H1 (cell line): ENCODE measurements at regions not wholly inside any gene's neighbourhood (a gene's known extent, or its start where the extent isn't known, plus 50 kb on each side); places are given as distances from the start of the nearest gene placed in this dataset.

Source experiments
- CTCF ChIA-PET: fragments of 300-600 bp; sonication (Branson Sonifier 250); formaldehyde crosslinking; loops from one replicate; lab custom pipeline; 2021; ENCODE audit not compliant: partially characterized antibody; lab: Charles Lee
- POLR2A ChIA-PET: fragments of 300-600 bp; sonication (Branson Sonifier 250); formaldehyde crosslinking; loops from one replicate; lab custom pipeline; 2021; ENCODE audit warnings: inconsistent platforms; ENCODE audit not compliant: partially characterized antibody; lab: Charles Lee
- DNase-seq, 2 experiments: peaks; one replicate each; pipeline versions ENCODE4 v3.0.0 to v3.0.0-alpha.2; 2010 to 2022; ENCODE audit warnings: low spot score in 2 of 2, low read depth in 1 of 2, mixed read lengths in 1 of 2
- FAIRE-seq: peaks from 2 replicates; lab custom pipeline; 2011; peaks lifted over from hg19 to GRCh38; lab: Jason Lieb, UNC
- H2AFZ ChIP-seq: 2 replicates; pipeline ENCODE4 v1.8.1; 2012; ENCODE audit warnings: low read length, inconsistent platforms
- H2AK5ac ChIP-seq: 2 replicates; pipeline ENCODE4 v1.6.1; 2013; ENCODE audit warnings: low read depth, low read length
- H2BK120ac ChIP-seq: replicated peaks from 2 replicates; pipeline ENCODE3; 2013; ENCODE audit warnings: low read depth, low read length, inconsistent platforms
- H2BK12ac ChIP-seq: 2 replicates; pipeline ENCODE4 v1.6.1; 2013; ENCODE audit warnings: low read depth, low read length
- H2BK15ac ChIP-seq: 2 replicates; pipeline ENCODE4 v1.6.1; 2013; ENCODE audit warnings: low read length
- H2BK20ac ChIP-seq: 2 replicates; pipeline ENCODE4 v1.6.1; 2013; ENCODE audit warnings: low read length
- H2BK5ac ChIP-seq: 2 replicates; pipeline ENCODE4 v1.6.1; 2013; ENCODE audit warnings: low read depth, low read length
- H3K14ac ChIP-seq: 2 replicates; pipeline ENCODE4 v1.6.1; 2013; ENCODE audit warnings: inconsistent platforms; ENCODE audit not compliant: insufficient read length
- H3K18ac ChIP-seq: 2 replicates; pipeline ENCODE4 v1.6.1; 2013; ENCODE audit warnings: low read length; ENCODE audit errors: extremely low read depth
- H3K23ac ChIP-seq: 2 replicates; pipeline ENCODE4 v1.6.1; 2013; ENCODE audit warnings: inconsistent platforms; ENCODE audit not compliant: insufficient read length
- H3K23me2 ChIP-seq: 2 replicates; pipeline ENCODE4 v1.6.1; 2013; ENCODE audit warnings: low read depth, low read length
- H3K27ac ChIP-seq: 2 replicates; pipeline ENCODE4 v1.6.1; 2011; ENCODE audit warnings: low read depth, low read length, inconsistent platforms
- H3K27me3 ChIP-seq, 4 experiments: replicated peaks in 1 of 4; 1 replicate in 1 of 4; 2 replicates in 3 of 4; pipeline versions ENCODE4 v1.6.1 to v1.8.1; 2011 to 2013; ENCODE audit warnings: low read length in 3 of 4, mild to moderate bottlenecking in 3 of 4, inconsistent platforms in 2 of 4, mixed read lengths in 2 of 4, moderate library complexity in 1 of 4; ENCODE audit not compliant: control insufficient read depth in 3 of 4, insufficient read depth in 3 of 4; ENCODE audit errors: extremely low read depth in 1 of 4
- H3K36me3 ChIP-seq, 4 experiments: 2 replicates each; pipeline versions ENCODE4 v1.6.1 to v1.8.1; 2011 to 2013; ENCODE audit warnings: mild to moderate bottlenecking in 4 of 4, low read length in 3 of 4, moderate library complexity in 2 of 4, control low read depth in 1 of 4, inconsistent platforms in 1 of 4; ENCODE audit not compliant: insufficient read depth in 4 of 4, control insufficient read depth in 2 of 4
- H3K4ac ChIP-seq: replicated peaks from 2 replicates; pipeline ENCODE3; 2013; ENCODE audit warnings: low read length, low read depth, mixed read lengths, inconsistent platforms; ENCODE audit not compliant: insufficient read length
- H3K4me1 ChIP-seq, 4 experiments: replicated peaks in 1 of 4; 1 replicate in 1 of 4; 2 replicates in 3 of 4; pipeline versions ENCODE4 v1.6.1 to v1.8.1; 2011 to 2013; ENCODE audit warnings: low read length in 3 of 4, inconsistent platforms in 2 of 4, mixed read lengths in 1 of 4; ENCODE audit not compliant: insufficient read depth in 4 of 4, control insufficient read depth in 3 of 4
- H3K4me2 ChIP-seq, 2 experiments: 2 replicates each; pipeline versions ENCODE4 v1.6.1 to v1.8.1; 2011 to 2013; ENCODE audit warnings: low read depth in 2 of 2, low read length in 2 of 2, control low read depth in 1 of 2, inconsistent platforms in 1 of 2, mild to moderate bottlenecking in 1 of 2; ENCODE audit not compliant: insufficient read depth in 1 of 2
- H3K4me3 ChIP-seq, 4 experiments: fragments of 200-600, 300-600 bp in 1 of 4; sonication (generic), shearing (Covaris generic), sonication (Bioruptor Twin) in 1 of 4; 2 replicates each; pipeline versions ENCODE4 v1.5.1 to v1.8.1; 2011 to 2016; ENCODE audit warnings: low read length in 4 of 4, low read depth in 3 of 4, control low read depth in 2 of 4, inconsistent platforms in 2 of 4, mild to moderate bottlenecking in 2 of 4, mixed read lengths in 1 of 4, moderate library complexity in 1 of 4; ENCODE audit not compliant: insufficient read depth in 2 of 4; ENCODE audit errors: extremely low read depth in 1 of 4
- H3K56ac ChIP-seq: replicated peaks from 2 replicates; pipeline ENCODE3; 2013; ENCODE audit warnings: low read depth, mild to moderate bottlenecking, mixed read lengths, low read length, inconsistent platforms; ENCODE audit not compliant: insufficient read length
- H3K79me1 ChIP-seq: 2 replicates; pipeline ENCODE4 v1.6.1; 2013; ENCODE audit warnings: low read depth, low read length, control low read depth
- H3K79me2 ChIP-seq, 2 experiments: 2 replicates each; pipeline versions ENCODE4 v1.6.1 to v1.8.1; 2012 to 2013; ENCODE audit warnings: low read length in 2 of 2, mild to moderate bottlenecking in 2 of 2, inconsistent platforms in 1 of 2; ENCODE audit not compliant: insufficient read depth in 2 of 2, control insufficient read depth in 1 of 2
- H3K9ac ChIP-seq, 4 experiments: replicated peaks in 1 of 4; 1 replicate in 1 of 4; 2 replicates in 3 of 4; pipeline versions ENCODE4 v1.6.1 to v1.8.1; 2011 to 2013; ENCODE audit warnings: low read depth in 3 of 4, low read length in 3 of 4, control low read depth in 2 of 4, mild to moderate bottlenecking in 2 of 4, moderate library complexity in 2 of 4, inconsistent platforms in 1 of 4; ENCODE audit errors: extremely low read depth in 1 of 4
- H3K9me3 ChIP-seq, 2 experiments: 2 replicates each; pipeline versions ENCODE4 v1.6.1 to v1.8.1; 2012 to 2013; ENCODE audit warnings: mild to moderate bottlenecking in 2 of 2, moderate library complexity in 2 of 2, control low read depth in 1 of 2, inconsistent platforms in 1 of 2, low read depth in 1 of 2, low read length in 1 of 2, mixed read lengths in 1 of 2; ENCODE audit not compliant: insufficient read depth in 2 of 2
- H4K20me1 ChIP-seq, 2 experiments: replicated peaks in 1 of 2; 2 replicates each; pipeline versions ENCODE3 to v1.8.1; 2011 to 2013; ENCODE audit warnings: inconsistent platforms in 2 of 2, low read length in 2 of 2, mild to moderate bottlenecking in 1 of 2; ENCODE audit not compliant: insufficient read depth in 2 of 2, control insufficient read depth in 1 of 2
- H4K5ac ChIP-seq: 2 replicates; pipeline ENCODE4 v1.6.1; 2013; ENCODE audit warnings: low read length, low read depth, mixed read lengths, inconsistent platforms; ENCODE audit not compliant: insufficient read length
- H4K8ac ChIP-seq: 2 replicates; pipeline ENCODE4 v1.8.0; 2013; ENCODE audit warnings: mild to moderate bottlenecking, moderate library complexity, low read length, inconsistent platforms; ENCODE audit not compliant: insufficient read depth; ENCODE audit errors: extremely low read depth
- H4K91ac ChIP-seq: replicated peaks from 2 replicates; pipeline ENCODE3; 2013; ENCODE audit warnings: low read length, mixed read lengths, inconsistent platforms; ENCODE audit not compliant: insufficient read length
- ASH2L ChIP-seq: fragments of 200-600, 300-600 bp; sonication (generic); IDR thresholded peaks from one replicate; pipeline ENCODE4 v1.7.1; 2017; ENCODE audit warnings: low read length
- CBX8 ChIP-seq: fragments of 300-800, 300-1000 bp; sonication (generic); IDR thresholded peaks from 2 replicates; pipeline ENCODE4 v1.7.1; 2016; ENCODE audit warnings: low read depth, low read length, borderline replicate concordance
- CHD1 ChIP-seq: IDR thresholded peaks from 2 replicates; pipeline ENCODE4 v1.6.1; 2012; ENCODE audit warnings: low read depth, low read length, improper control_type of control experiment
- CHD2 ChIP-seq: IDR thresholded peaks from 2 replicates; pipeline ENCODE4 v1.6.1; 2012; ENCODE audit warnings: low read length, improper control_type of control experiment
- EGR1 ChIP-seq: IDR thresholded peaks from 2 replicates; pipeline ENCODE4 v1.6.1; 2011; ENCODE audit warnings: low read depth, low read length, borderline replicate concordance
- HDAC2 ChIP-seq, 2 experiments: fragments of 300-600 bp in 1 of 2; sonication (generic) in 1 of 2; IDR thresholded peaks; 2 replicates each; pipeline ENCODE4 v1.6.1; 2011 to 2012; ENCODE audit warnings: low read depth in 2 of 2, low read length in 2 of 2, mild to moderate bottlenecking in 2 of 2, moderate library complexity in 2 of 2, borderline replicate concordance in 1 of 2, inconsistent platforms in 1 of 2
- JUN ChIP-seq: IDR thresholded peaks from 2 replicates; pipeline ENCODE4 v1.6.1; 2011; ENCODE audit warnings: low read depth, mild to moderate bottlenecking, improper control_type of control experiment, low read length
- KDM4A ChIP-seq: IDR thresholded peaks from one replicate; pipeline ENCODE4 v1.7.1; 2012; ENCODE audit warnings: low read depth, mild to moderate bottlenecking, moderate library complexity, low read length, inconsistent platforms; ENCODE audit not compliant: severe bottlenecking
- MAFK ChIP-seq: IDR thresholded peaks from 2 replicates; pipeline ENCODE4 v1.6.1; 2012; ENCODE audit warnings: low read depth, mild to moderate bottlenecking, improper control_type of control experiment, low read length
- NANOG ChIP-seq: IDR thresholded peaks from 2 replicates; pipeline ENCODE4 v1.6.1; 2011; ENCODE audit warnings: low read length, low read depth, mild to moderate bottlenecking, inconsistent platforms; ENCODE audit not compliant: insufficient read depth, poor library complexity, severe bottlenecking
- RAD21 ChIP-seq, 2 experiments: IDR thresholded peaks in 1 of 2; conservative IDR thresholded peaks in 1 of 2; 2 replicates each; pipeline ENCODE4 v1.6.1; 2011; ENCODE audit warnings: low read depth in 2 of 2, low read length in 2 of 2, improper control_type of control experiment in 1 of 2, inconsistent platforms in 1 of 2, mild to moderate bottlenecking in 1 of 2, moderate library complexity in 1 of 2
- RFX5 ChIP-seq: IDR thresholded peaks from 2 replicates; pipeline ENCODE4 v1.6.1; 2011; ENCODE audit warnings: low read depth, low read length, improper control_type of control experiment, borderline replicate concordance
- SAP30 ChIP-seq: fragments of 300-600 bp; sonication (generic); IDR thresholded peaks from 2 replicates; pipeline ENCODE4 v1.7.1; 2012; ENCODE audit warnings: low read length, moderate library complexity, mild to moderate bottlenecking, inconsistent platforms; ENCODE audit not compliant: insufficient read depth, insufficient replicate concordance
- SP4 ChIP-seq: IDR thresholded peaks from 2 replicates; pipeline ENCODE4 v1.6.1; 2012; ENCODE audit warnings: low read length, inconsistent platforms
- WGBS, 2 experiments: shearing (Covaris generic) in 1 of 2; methylation state at CpG; one replicate each; pipeline versions ENCODE4 v1.1.6 to v1.1.7; 2013 to 2015; ENCODE audit warnings: low lambda C conversion rate in 2 of 2, mixed read lengths in 2 of 2, inconsistent platforms in 1 of 2, low coverage in 1 of 2, missing lambda C conversion rate in 1 of 2; ENCODE audit not compliant: insufficient replicate concordance in 2 of 2, insufficient coverage in 1 of 2, insufficient read length in 1 of 2; ENCODE audit errors: extremely low coverage in 1 of 2, missing lambda C conversion rate in 1 of 2; 5-methylcytosine and 5-hydroxymethylcytosine counted together

DNA sequence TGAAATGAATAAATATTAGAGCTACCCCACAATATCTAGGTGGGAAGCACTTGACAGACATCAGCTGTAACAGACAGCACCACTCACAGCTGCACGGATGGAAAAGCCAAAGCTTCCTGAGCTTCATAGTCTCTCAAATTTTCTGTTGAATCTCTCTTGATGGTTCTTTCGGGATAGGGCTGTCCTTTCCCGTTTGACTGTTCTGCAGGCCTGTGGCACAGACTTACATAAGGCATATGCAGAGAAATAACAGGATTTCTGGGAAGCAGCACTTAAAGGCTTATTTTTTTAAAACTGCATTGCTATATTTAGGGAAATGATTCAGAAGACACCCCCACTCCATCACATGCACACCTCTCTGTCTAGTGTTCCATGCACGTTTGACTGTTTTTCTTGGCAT, 77.5 kb downstream of the ZNF648 start:
- no peak overlapping the region for H4K91ac ChIP-seq
- no peak overlapping the region for H2BK120ac ChIP-seq
- DNase-seq (no peak), FAIRE-seq (no peak)
- H4K5ac ChIP-seq = no peak overlapping the region
- CTCF ChIA-PET = interaction anchor here (0.6 to 0.8 kb wide), 2 partner anchors 30 to 97 kb away, joined by 3 read pairs; no protein-coding TSS in a partner anchor
- H3K18ac ChIP-seq = no peak overlapping the region
- H3K27me3 ChIP-seq = no peaks in the 10 kb centered on the region
- H3K23ac ChIP-seq = no peak overlapping the region
- no peak overlapping the region for H2BK5ac ChIP-seq
- no peak overlapping the region for H3K56ac ChIP-seq
- H3K79me1 ChIP-seq = no peaks in the 10 kb centered on the region
- H3K27ac ChIP-seq = no peak overlapping the region
- no peaks in the 10 kb centered on the region for H3K36me3 ChIP-seq
- no peak overlapping the region for H3K4ac ChIP-seq
- no peak overlapping the region for H2BK20ac ChIP-seq
- H3K9ac ChIP-seq = no peak overlapping the region
- 87% methylated on average over 4 of the region's 4 CpGs; no CpG with 5 or more reads in 1 of the 2 experiments for WGBS, 2 experiments
- no peak overlapping the region for H2BK12ac ChIP-seq
- no peak overlapping the region for H2AFZ ChIP-seq
- no peak overlapping the region for H3K14ac ChIP-seq
- H3K79me2 ChIP-seq = no peaks in the 10 kb centered on the region
- H3K9me3 ChIP-seq = no peaks in the 10 kb centered on the region; a peak in 1 of 4 replicates
- H3K4me3 ChIP-seq = no peak overlapping the region
- no peak overlapping the region for H3K4me2 ChIP-seq
- no peak for TF ChIP-seq MAFK
- TF ChIP-seq EGR1 = no peak
- no peak for TF ChIP-seq KDM4A
- TF ChIP-seq RFX5 = no peak
- TF ChIP-seq CHD2 = no peak
- TF ChIP-seq ASH2L = no peak
- TF ChIP-seq NANOG = no peak
- no peak for TF ChIP-seq RAD21 (IDR thresholded peaks at IDR 0.05 in 1 of 2, conservative IDR thresholded peaks at IDR 0.05 in 1 of 2; ENCODE audit: low read depth in 2 of 2, low read length in 2 of 2)
- no peak for TF ChIP-seq JUN
- no peak for TF ChIP-seq SAP30
- no peak for TF ChIP-seq SP4
- TF ChIP-seq HDAC2 (IDR thresholded peaks at IDR 0.05; ENCODE audit: borderline replicate concordance in 1 of 2, low read depth in 2 of 2, low read length in 2 of 2) = no peak
- TF ChIP-seq CHD1 = no peak
- no peak for TF ChIP-seq CBX8
- peaks cover 0 to 7% (median 4%) of the 10 kb centered on the region in 4 experiments; a peak in 5 of 7 replicates for H3K4me1 ChIP-seq
- no peak overlapping the region for H2BK15ac ChIP-seq
- H2AK5ac ChIP-seq = no peak overlapping the region
- no peaks in the 10 kb centered on the region; the same call in 1 of the 2 replicates for H3K23me2 ChIP-seq
- POLR2A ChIA-PET = interaction anchor here (0.6 kb wide), 1 partner anchor 22 kb away, joined by 3 read pairs; no protein-coding TSS in a partner anchor
- H4K8ac ChIP-seq = no peak overlapping the region
- H4K20me1 ChIP-seq = no peaks in the 10 kb centered on the region
